GM18909 (cell line): ENCODE measurements at regions not wholly inside any gene's neighbourhood (a gene's known extent, or its start where the extent isn't known, plus 50 kb on each side); places are given as distances from the start of the nearest gene placed in this dataset.

ENCODE experiments used
- ATAC-seq: cut with Tn5 transposase; IDR thresholded peaks from one replicate; pipeline ENCODE4 v1.9.1; 2021; ENCODE audit warnings: mild to moderate bottlenecking; ENCODE audit not compliant: unreplicated experiment, poor library complexity

DNA sequence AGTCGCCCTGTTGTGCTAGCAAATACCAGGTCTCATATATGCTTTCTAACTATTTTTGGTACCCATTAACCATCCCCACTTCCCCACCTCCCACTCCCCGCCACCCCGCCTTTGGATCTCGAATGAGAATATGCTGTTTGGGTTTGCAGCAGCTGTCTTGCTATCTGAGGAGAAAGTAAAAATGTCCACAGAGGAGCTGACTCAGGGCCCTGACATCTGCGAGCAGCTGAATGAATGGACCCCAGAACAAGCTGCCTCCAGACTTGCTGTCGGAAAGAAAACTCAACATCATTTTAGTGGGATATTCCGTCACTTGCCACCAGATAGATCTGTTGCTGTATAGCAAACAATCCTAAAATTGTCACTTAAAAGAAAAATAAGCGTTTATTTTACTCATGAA, 103.7 kb downstream of the LINC00237 start:
- ATAC-seq = no peak

DNA sequence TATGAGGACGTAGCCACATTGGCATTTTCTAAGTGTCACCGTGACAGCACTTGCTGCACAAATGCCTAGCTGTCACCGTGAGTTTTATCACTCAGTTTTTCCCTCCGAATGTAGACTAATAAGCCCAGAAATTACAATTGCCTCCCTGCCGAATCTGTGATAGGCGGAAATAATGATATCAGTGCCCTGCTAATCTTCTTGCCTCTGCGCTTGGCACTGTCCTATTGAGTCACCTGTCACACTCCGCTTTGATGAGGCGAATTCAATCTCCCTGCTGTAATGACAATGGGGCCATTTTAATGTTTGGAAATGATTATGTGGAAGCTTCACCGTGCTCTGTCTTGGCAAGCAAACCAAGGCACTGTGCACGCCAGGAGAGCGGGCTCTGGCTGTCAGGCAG, 112.8 kb downstream of the LINC00237 start:
- no peak for ATAC-seq

DNA sequence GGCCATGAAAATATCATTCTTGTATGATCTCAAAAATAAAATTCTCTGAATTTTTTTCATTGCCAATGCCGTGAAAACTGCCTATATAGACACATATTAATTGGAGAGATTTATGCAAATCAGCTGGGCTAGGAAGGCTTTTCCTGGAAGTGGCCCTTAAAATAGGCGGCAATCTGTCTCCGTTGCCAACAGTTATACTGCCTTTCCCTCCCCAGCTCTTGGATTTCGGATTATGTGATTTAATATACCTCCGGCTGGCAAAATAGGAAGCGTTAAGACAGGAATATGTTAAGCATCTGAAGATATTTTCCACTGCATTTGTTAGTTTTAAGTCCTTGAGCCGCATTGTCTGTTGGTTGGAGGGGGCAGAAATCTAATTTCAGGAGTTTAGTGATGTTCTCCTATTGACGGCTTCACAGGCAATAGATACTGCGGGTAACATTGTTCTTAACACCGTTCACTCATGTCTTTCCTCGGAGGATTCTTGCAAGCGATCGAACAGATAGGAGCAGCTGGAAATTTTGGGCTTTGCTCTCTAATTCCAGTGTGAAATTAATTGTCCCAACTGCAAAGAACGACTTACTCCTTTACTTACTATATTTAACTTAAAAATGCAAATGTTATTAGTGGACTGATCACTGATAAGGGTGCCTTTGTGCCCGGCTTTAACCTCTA, 113.3 kb downstream of the LINC00237 start:
- ATAC-seq = no peak

DNA sequence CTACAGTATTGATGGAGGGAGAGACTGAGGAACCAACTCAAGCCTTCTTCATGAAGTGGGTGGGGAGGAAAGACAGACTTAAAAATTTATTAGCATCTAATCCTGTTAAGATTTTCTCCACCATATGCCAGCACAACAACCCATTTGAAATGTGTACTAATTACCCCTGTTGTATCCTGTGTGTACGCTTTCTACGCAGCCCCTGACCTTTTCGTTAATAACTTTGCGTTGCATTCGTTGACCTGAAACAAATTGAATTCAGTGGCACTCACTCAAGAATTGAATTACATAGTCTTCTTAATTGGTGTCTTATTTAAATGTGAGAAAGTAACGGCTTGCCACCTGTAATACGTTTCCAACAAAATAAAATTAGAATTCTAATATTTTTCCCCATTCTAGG, 113.9 kb downstream of the LINC00237 start:
- no peak for ATAC-seq

DNA sequence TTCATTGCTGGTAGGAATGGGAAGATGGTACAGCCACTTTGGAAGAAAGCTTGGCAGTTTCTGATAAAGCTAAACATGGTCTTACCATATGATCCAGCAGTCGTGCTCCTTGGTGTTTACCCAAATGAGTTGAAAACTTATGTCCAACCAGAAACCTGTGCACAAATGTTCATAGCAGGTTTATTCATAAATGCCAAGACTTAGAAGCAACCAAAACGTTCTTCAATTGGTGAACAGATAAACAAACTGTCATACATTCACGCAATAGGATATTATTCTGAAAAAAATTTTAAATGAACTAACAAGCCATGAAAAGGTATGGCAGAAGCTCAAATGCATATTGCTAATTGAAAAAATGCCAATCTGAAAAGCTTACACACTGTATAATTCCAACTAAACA, 117.1 kb downstream of the LINC00237 start:
- no peak for ATAC-seq

DNA sequence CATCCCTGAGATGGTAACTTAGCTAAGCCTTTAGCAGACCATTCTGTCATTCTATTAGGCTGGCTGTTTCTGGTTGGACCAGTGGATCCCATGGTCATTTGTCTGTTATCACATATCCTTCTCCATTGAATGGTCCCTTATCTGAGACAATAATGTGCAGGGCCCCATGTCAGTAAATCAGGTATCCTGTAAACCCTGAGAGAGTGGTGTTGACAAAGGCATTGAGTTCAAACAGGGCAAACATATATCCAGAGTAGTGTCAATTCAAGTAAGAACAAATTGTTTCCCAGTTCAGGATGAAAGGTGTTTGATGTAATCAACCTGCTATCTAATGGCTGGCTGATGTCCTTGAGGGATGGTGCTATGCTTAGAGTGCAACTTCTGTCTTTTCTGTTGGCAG, 126.2 kb downstream of the LINC00237 start:
- ATAC-seq = no peak

DNA sequence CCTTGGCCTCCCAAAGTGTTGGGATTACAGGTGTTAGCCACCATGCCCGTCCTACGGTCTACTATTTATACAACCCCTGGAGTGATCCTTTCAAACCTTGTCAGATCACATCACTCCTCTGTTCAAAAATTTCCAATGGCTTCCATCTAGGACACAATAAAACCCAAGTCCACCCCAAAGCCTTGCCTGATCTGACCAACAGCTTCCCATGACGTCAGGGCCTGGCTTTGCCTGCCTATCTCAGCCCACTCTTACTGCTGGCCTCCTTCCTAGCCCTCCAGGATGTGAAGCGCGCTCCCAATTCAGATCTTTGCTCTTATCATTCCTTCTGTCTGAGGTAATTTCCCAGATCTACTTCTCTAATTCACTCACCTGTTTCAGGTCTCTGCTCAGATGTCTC, 128.4 kb downstream of the LINC00237 start:
- ATAC-seq = no peak

DNA sequence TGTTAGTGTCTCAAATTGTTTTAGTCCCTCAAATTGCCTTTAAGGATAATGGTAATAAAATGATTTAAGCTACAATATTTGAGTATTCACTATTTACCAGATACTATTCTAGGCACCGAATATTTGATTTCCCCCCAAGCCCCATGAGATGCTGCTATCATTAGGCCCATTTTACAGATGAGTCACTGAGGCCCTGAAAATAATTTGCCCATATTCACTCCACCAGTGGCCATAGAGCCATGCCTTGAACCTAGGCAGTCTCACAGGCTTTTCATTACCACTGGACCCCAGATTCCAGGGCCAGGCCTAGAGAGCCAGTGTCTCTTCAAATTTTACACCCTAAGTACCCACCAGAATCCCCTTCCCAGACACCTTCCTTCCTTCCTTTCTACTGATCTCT, 133.7 kb downstream of the LINC00237 start:
- ATAC-seq = no peak

DNA sequence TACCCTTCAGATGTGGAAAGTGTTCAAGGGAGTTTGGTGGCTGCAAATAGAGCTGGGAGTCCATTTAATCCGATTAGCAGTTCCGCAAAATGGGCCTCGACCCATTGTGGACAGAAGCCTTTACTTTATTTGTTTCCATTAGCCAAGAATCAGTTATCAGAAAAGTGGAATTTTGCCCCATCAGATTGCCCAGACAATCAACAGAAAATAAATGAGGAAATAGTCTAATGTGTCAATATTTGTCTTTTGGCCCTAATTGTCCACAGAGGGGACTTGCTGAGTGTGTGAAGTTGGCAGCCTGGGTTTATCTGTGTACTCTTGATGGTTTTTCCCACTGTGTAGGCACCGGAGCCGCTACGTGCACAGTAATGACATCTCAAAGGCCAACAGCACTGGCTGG, 134.3 kb downstream of the LINC00237 start:
- ATAC-seq = no peak

- no peak for ATAC-seq
Measured at GRCh38 chr20:20970841-20971240, 135.3 kb downstream of the LINC00237 start.

GRCh38 chr20:20969701-20970280, 136.4 kb downstream of the LINC00237 start:
- ATAC-seq = no peak

- no peak for ATAC-seq
Measured at GRCh38 chr20:20967564-20968184, 138.5 kb downstream of the LINC00237 start.

GRCh38 chr20:20966171-20966570, 140.0 kb downstream of the LINC00237 start:
- no peak for ATAC-seq

DNA sequence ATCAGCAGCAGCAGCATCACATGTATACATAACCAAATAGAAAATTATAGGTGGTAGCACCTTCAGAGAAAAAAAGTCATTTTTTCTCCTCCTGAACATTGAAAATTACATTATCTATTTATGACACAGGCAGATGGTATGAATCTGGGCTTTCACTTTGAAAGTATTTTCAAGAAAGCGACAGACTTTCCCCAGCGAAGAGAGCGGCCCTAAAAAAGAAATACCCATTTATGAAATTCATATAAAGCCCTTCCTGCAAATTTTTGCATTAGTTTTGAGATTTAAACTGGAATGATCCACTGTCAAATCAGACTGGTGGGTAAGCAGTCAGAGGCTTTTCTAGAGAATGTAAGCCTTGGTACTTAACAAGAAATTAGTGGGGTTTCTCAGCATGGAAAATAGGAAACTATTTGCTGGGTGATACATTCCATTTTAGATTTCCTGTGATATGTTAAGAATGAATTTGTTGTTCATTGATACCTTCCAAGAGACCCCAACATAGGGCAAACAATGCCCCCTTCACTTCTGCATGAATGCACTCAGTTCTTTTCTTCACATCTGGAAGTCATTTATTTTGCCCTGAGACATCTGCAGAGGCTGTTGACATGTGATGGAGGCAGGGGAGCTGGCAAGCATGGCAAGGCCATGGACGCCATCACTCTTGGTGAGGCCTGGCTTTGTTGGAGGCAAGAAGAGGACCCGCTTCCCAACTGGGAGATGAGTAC, 147.0 kb downstream of the LINC00237 start:
- ATAC-seq = no peak

- no peak for ATAC-seq
Measured at GRCh38 chr20:20956513-20956931, 149.6 kb downstream of the LINC00237 start.

DNA sequence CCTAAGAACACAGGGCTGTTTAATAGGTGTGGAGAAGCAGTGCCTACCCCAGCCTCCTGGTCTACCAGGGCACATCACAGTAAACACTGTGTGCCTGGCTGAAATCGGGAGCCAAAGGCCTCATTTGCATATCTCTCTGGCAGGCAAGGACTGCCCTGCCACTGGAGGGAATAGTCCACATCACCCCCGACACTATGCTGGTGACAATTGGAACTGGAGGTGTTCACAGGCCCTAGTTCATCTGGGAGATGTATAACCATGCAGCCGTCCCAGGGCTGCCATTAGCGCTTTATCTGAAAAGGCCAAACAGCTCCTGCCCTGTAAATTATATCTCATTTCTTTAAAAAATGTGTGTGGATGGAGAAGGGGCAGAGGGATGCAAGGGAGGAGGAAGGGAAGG, 150.3 kb downstream of the LINC00237 start:
- ATAC-seq = no peak

DNA sequence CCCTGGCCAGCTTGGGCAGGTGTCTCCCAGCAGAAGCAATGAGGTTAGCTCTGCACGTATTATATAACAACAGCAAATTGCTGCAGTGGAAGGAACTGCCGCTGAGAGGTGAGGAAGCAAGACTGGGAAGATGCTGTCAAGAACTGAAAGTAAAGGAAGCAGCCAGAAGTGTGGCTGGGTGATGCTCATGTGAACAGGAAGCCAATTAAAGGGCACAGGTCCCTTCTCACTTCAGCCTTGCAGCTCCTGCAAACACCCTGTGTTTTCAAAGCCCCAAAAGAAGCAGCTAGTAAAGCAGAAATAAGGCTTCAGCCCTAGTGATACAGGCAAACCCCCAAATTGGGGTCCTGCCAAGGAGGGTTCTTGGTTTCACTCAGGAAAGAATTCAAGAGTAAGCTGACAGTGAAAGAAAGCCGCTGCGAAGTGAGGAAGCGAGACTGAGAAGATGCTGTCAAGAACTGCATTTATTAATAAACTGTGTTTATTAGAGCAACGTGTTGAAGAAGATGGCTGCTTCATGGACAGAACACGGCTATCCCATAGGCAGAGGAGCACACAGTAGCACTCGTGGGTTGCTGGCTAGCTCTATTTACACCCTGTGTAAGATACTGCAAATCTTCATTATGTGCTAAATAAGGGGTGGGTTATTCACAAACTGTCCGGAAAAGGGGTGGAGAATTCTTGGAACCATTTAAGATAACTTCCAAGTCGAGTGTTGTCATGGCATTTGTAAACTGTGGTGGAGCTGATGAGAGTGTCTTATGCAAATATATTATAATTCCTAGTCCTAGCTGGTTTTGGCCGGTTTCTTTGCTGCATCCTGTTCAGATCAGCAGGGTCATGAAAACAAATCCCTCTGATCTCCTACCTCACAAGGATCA, 152.2 kb downstream of the LINC00237 start:
- no peak for ATAC-seq

- ATAC-seq = no peak
Measured at GRCh38 chr20:20950620-20951019, 155.5 kb downstream of the LINC00237 start.

DNA sequence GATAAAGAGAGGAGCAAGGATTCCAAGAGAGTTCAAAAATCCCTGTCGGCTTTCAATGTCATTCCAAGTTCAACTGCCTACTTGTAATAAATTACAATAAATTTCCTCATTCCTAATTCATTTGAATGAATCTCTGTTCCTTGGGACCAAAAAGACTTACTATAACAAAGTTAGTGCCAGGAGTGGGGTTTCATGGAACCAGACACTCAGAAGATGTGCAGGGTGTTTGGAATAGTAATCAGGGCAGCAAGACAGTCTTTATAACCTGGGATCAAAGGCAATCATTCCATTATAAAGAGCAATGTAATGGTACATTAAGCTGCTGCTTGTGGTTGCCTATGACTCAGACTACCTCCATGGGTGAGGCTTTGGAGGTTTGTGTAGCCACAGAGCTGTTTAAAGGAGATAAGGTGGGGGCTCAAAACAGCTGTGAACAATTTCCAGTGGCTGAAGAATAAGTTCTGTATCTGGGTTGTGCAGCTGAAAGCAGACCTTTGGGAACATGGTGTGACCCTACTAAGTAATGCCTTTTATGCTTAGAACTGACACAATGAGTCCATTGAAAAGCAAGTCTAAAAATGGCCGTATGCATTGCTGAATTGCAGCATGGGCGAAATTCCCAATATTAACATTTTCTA, 159.9 kb downstream of the LINC00237 start:
- ATAC-seq = no peak

DNA sequence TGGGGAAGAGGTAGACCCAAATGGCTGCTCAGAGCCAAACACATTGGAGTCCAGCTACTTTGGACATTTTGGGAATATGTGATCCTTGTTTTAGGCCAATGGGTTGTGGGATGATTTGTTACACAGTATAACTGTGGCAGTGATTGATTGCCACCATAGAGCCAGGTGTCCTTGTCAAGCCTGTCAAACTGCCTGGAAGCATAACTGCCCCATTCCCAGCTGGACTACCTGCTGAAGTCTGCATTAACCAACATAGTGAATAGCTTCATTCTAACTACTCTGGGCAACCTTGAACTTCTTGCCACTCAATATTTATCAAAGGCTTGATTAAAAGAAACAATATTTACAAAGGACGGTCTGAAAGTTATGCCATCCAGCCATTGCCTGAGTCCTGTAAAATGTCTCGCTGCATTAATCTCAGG, 164.7 kb downstream of the LINC00237 start:
- ATAC-seq = no peak
